BE2C (cell line): ENCODE measurements at regions not wholly inside any gene's neighbourhood (a gene's known extent, or its start where the extent isn't known, plus 50 kb on each side); places are given as distances from the start of the nearest gene placed in this dataset.
"Not testable (repeated sequence)": the region's sequence is repeated elsewhere in the genome, so short reads cannot be mapped to it uniquely, and the experiment has no call there.

Experiments
- DNase-seq: peaks from one replicate; pipeline ENCODE4 v3.0.0-alpha.2; 2020
- H3K27me3 ChIP-seq: fragments of 250-450 bp; sonication (Bioruptor Pico); 2 replicates; pipeline ENCODE4 v1.5.1; 2020; ENCODE audit warnings: mild to moderate bottlenecking
- H3K36me3 ChIP-seq: fragments of 250-450 bp; sonication (Bioruptor Pico); 2 replicates; pipeline ENCODE4 v1.5.1; 2020; ENCODE audit warnings: mild to moderate bottlenecking
- H3K4me1 ChIP-seq: fragments of 250-450 bp; sonication (Bioruptor Pico); 2 replicates; pipeline ENCODE4 v1.5.1; 2020
- H3K4me3 ChIP-seq: 2 replicates; pipeline ENCODE4 v1.5.1; 2011; ENCODE audit warnings: low read depth, low read length
- H3K9me3 ChIP-seq: fragments of 250-450 bp; sonication (Bioruptor Pico); 2 replicates; pipeline ENCODE4 v1.5.1; 2020
- CTCF ChIP-seq: IDR thresholded peaks from 2 replicates; pipeline ENCODE4 v1.5.1; 2012; ENCODE audit warnings: mild to moderate bottlenecking, low read depth, low read length

GRCh38 chr6:21928827-21929226 lies 335.3 kb downstream of the SOX4 start:
- Histone ChIP-seq H3K4me1 (no peaks in the 10 kb centered on the region), H3K4me3 (no peak overlapping the region), H3K9me3 (no peaks in the 10 kb centered on the region), H3K36me3 (no peaks in the 10 kb centered on the region), H3K27me3 (no peaks in the 10 kb centered on the region)
- no peak for TF ChIP-seq CTCF
- no peak for DNase-seq

- no peaks in the 10 kb centered on the region for H3K27me3 ChIP-seq
- DNase-seq = no peak
- H3K4me1 ChIP-seq = peaks cover 4% of the 10 kb centered on the region; the same call in 1 of the 2 replicates
- H3K9me3 ChIP-seq = no peaks in the 10 kb centered on the region
- TF ChIP-seq CTCF = no peak
- no peaks in the 10 kb centered on the region for H3K36me3 ChIP-seq
- H3K4me3 ChIP-seq = no peak overlapping the region
These were observed 338.2 kb downstream of the SOX4 start for GRCh38 chr6:21931641-21932335.

GRCh38 chr6:21933351-21933750 lies 339.8 kb downstream of the SOX4 start:
- peaks cover 4% of the 10 kb centered on the region; the same call in 1 of the 2 replicates for H3K4me1 ChIP-seq
- H3K9me3 ChIP-seq = no peaks in the 10 kb centered on the region
- TF ChIP-seq CTCF = no peak
- no peaks in the 10 kb centered on the region for H3K36me3 ChIP-seq
- DNase-seq = no peak
- H3K27me3 ChIP-seq = no peaks in the 10 kb centered on the region
- no peak overlapping the region for H3K4me3 ChIP-seq

GRCh38 chr6:21935142-21935541 lies 341.6 kb downstream of the SOX4 start:
- H3K4me1 ChIP-seq = peaks cover 4% of the 10 kb centered on the region; the same call in 1 of the 2 replicates
- H3K9me3 ChIP-seq = no peaks in the 10 kb centered on the region
- no peak for DNase-seq
- TF ChIP-seq CTCF = no peak
- H3K36me3 ChIP-seq = no peaks in the 10 kb centered on the region
- H3K4me3 ChIP-seq = no peak overlapping the region
- no peaks in the 10 kb centered on the region for H3K27me3 ChIP-seq

- no peaks in the 10 kb centered on the region for H3K9me3 ChIP-seq
- peak; percentile 76 for TF ChIP-seq CTCF
- H3K27me3 ChIP-seq = no peaks in the 10 kb centered on the region
- DNase-seq = peak; percentile 40
- peaks cover 4% of the 10 kb centered on the region; the same call in 1 of the 2 replicates for H3K4me1 ChIP-seq
- no peak overlapping the region for H3K4me3 ChIP-seq
- H3K36me3 ChIP-seq = no peaks in the 10 kb centered on the region
These were observed 342.0 kb downstream of the SOX4 start for GRCh38 chr6:21935561-21936028.

GRCh38 chr6:21937466-21937865 lies 343.9 kb downstream of the SOX4 start:
- no peak for DNase-seq
- H3K4me1 ChIP-seq = peaks cover 4% of the 10 kb centered on the region; the same call in 1 of the 2 replicates
- no peak overlapping the region for H3K4me3 ChIP-seq
- no peaks in the 10 kb centered on the region for H3K9me3 ChIP-seq
- no peaks in the 10 kb centered on the region for H3K36me3 ChIP-seq
- TF ChIP-seq CTCF = no peak
- H3K27me3 ChIP-seq = no peaks in the 10 kb centered on the region

- not testable (repeated sequence) for H3K9me3 ChIP-seq, H3K4me3 ChIP-seq, H3K4me1 ChIP-seq, DNase-seq, H3K36me3 ChIP-seq, H3K27me3 ChIP-seq
These were observed 345.5 kb downstream of the SOX4 start for GRCh38 chr6:21939066-21939465.
